ENCODE measurements at regions not wholly inside any gene's neighbourhood (a gene's known extent, or its start where the extent isn't known, plus 50 kb on each side); places are given as distances from the start of the nearest gene placed in this dataset.

GRCh38 chrX:8939322-8939721 lies 94.6 kb downstream of the FAM9B start:
- H3K36me3 Mint-ChIP-seq, result no peaks in the 10 kb centered on the region
- DNase-seq (ENCODE audit: low spot score in 2 of 2, unreplicated experiment in 2 of 2), result no peak
- H3K4me1 Mint-ChIP-seq, result no peaks in the 10 kb centered on the region
- H3K27ac Mint-ChIP-seq, result no peak overlapping the region
- TF ChIP-seq CTCF (IDR thresholded peaks at IDR 0.05; ENCODE audit: unreplicated experiment), result no peak
- H3K4me3 Mint-ChIP-seq, result no peak overlapping the region
- no peaks in the 10 kb centered on the region for H3K27me3 Mint-ChIP-seq (ENCODE audit: low read depth)
- H3K9me3 Mint-ChIP-seq, result peaks cover 40% of the 10 kb centered on the region

- no peaks in the 10 kb centered on the region for H3K4me1 Mint-ChIP-seq
Measured at GRCh38 chrX:8927701-8928100, 106.2 kb downstream of the FAM9B start.

GRCh38 chrX:8927066-8927635 lies 106.8 kb downstream of the FAM9B start:
- H3K27me3 Mint-ChIP-seq (ENCODE audit: low read depth), result no peaks in the 10 kb centered on the region
- peaks cover 34% of the 10 kb centered on the region for H3K9me3 Mint-ChIP-seq
- H3K4me3 Mint-ChIP-seq, result no peak overlapping the region
- no peaks in the 10 kb centered on the region for H3K4me1 Mint-ChIP-seq
- H3K36me3 Mint-ChIP-seq, result no peaks in the 10 kb centered on the region
- H3K27ac Mint-ChIP-seq, result no peak overlapping the region
- no peak for TF ChIP-seq CTCF (IDR thresholded peaks at IDR 0.05; ENCODE audit: unreplicated experiment)
- no peak for DNase-seq (ENCODE audit: low spot score in 2 of 2, unreplicated experiment in 2 of 2)

More at GRCh38 chrX:8927701-8928100, 106.2 kb downstream of the FAM9B start:
- no peak for DNase-seq (ENCODE audit: low spot score in 2 of 2, unreplicated experiment in 2 of 2)
- peaks cover 36% of the 10 kb centered on the region for H3K9me3 Mint-ChIP-seq
- H3K36me3 Mint-ChIP-seq, result no peaks in the 10 kb centered on the region
- no peak overlapping the region for H3K27ac Mint-ChIP-seq
- no peak for TF ChIP-seq CTCF (IDR thresholded peaks at IDR 0.05; ENCODE audit: unreplicated experiment)
- no peaks in the 10 kb centered on the region for H3K27me3 Mint-ChIP-seq (ENCODE audit: low read depth)
- no peak overlapping the region for H3K4me3 Mint-ChIP-seq

- no peak for TF ChIP-seq CTCF (IDR thresholded peaks at IDR 0.05; ENCODE audit: unreplicated experiment)
- no peaks in the 10 kb centered on the region for H3K27me3 Mint-ChIP-seq (ENCODE audit: low read depth)
- no peak overlapping the region for H3K27ac Mint-ChIP-seq
- H3K36me3 Mint-ChIP-seq, result no peaks in the 10 kb centered on the region
- H3K4me1 Mint-ChIP-seq, result no peaks in the 10 kb centered on the region
- no peak for DNase-seq (ENCODE audit: low spot score in 2 of 2, unreplicated experiment in 2 of 2)
- H3K9me3 Mint-ChIP-seq, result peaks cover 24% of the 10 kb centered on the region
- no peak overlapping the region for H3K4me3 Mint-ChIP-seq
Measured at GRCh38 chrX:8921615-8922014, 112.3 kb downstream of the FAM9B start.

GRCh38 chrX:8919801-8920200 lies 114.1 kb downstream of the FAM9B start:
- no peak overlapping the region for H3K4me3 Mint-ChIP-seq
- no peaks in the 10 kb centered on the region for H3K4me1 Mint-ChIP-seq
- no peak for TF ChIP-seq CTCF (IDR thresholded peaks at IDR 0.05; ENCODE audit: unreplicated experiment)
- H3K36me3 Mint-ChIP-seq, result no peaks in the 10 kb centered on the region
- H3K27me3 Mint-ChIP-seq (ENCODE audit: low read depth), result no peaks in the 10 kb centered on the region
- DNase-seq (ENCODE audit: low spot score in 2 of 2, unreplicated experiment in 2 of 2), result no peak
- H3K27ac Mint-ChIP-seq, result no peak overlapping the region
- H3K9me3 Mint-ChIP-seq, result peaks cover 15% of the 10 kb centered on the region

- H3K4me3 Mint-ChIP-seq, result no peak overlapping the region
- DNase-seq (ENCODE audit: low spot score in 2 of 2, unreplicated experiment in 2 of 2), result no peak
- H3K36me3 Mint-ChIP-seq, result no peaks in the 10 kb centered on the region
- H3K27ac Mint-ChIP-seq, result no peak overlapping the region
- H3K27me3 Mint-ChIP-seq (ENCODE audit: low read depth), result no peaks in the 10 kb centered on the region
- TF ChIP-seq CTCF (IDR thresholded peaks at IDR 0.05; ENCODE audit: unreplicated experiment), result no peak
- H3K9me3 Mint-ChIP-seq, result peaks cover 12% of the 10 kb centered on the region
- H3K4me1 Mint-ChIP-seq, result no peaks in the 10 kb centered on the region
Measured at GRCh38 chrX:8916697-8917096, 115.5 kb upstream of the FAM9A start.

Measured in mesothelial cell of epicardium (in vitro differentiated cells).